Loucy (cell line): ENCODE measurements at regions not wholly inside any gene's neighbourhood (a gene's known extent, or its start where the extent isn't known, plus 50 kb on each side); places are given as distances from the start of the nearest gene placed in this dataset.

ENCODE experiments used
- H2AFZ ChIP-seq: fragments of 200-600 bp; sonication (generic); 2 replicates; pipeline ENCODE4 v1.6.0; 2016; ENCODE audit warnings: antibody characterized with exemption, mild to moderate bottlenecking, low read length, moderate library complexity
- H3F3A ChIP-seq: fragments of 200-600 bp; 2 replicates; pipeline ENCODE4 v1.6.0; 2016; ENCODE audit warnings: antibody characterized with exemption, low read depth, mild to moderate bottlenecking
- H3K27me3 ChIP-seq: fragments of 200-600 bp; sonication (generic); 2 replicates; pipeline ENCODE4 v1.6.1; 2014; ENCODE audit warnings: low read length, mild to moderate bottlenecking; ENCODE audit not compliant: insufficient read depth, poor library complexity, severe bottlenecking
- H3K36me3 ChIP-seq: fragments of 200-600 bp; sonication (generic); 2 replicates; pipeline ENCODE4 v1.6.1; 2016; ENCODE audit warnings: low read length; ENCODE audit not compliant: insufficient read depth
- H3K4me1 ChIP-seq: fragments of 200-600 bp; sonication (generic); 2 replicates; pipeline ENCODE4 v1.5.1; 2014; ENCODE audit warnings: low read length, mild to moderate bottlenecking; ENCODE audit not compliant: insufficient read depth, poor library complexity, severe bottlenecking
- H3K4me2 ChIP-seq: fragments of 200-600 bp; sonication (generic); 2 replicates; pipeline ENCODE4 v1.6.0; 2014; ENCODE audit warnings: antibody characterized with exemption, low read length, low read depth, mild to moderate bottlenecking; ENCODE audit not compliant: poor library complexity, severe bottlenecking
- H3K4me3 ChIP-seq: fragments of 200-600 bp; sonication (generic); 2 replicates; pipeline ENCODE4 v1.5.1; 2014; ENCODE audit warnings: low read length, mild to moderate bottlenecking, mixed read lengths; ENCODE audit not compliant: poor library complexity, severe bottlenecking
- H3K79me2 ChIP-seq: fragments of 200-600 bp; sonication (generic); 2 replicates; pipeline ENCODE4 v1.6.1; 2014; ENCODE audit warnings: low read length; ENCODE audit not compliant: insufficient read depth
- H3K9ac ChIP-seq: fragments of 200-600 bp; sonication (generic); 2 replicates; pipeline ENCODE4 v1.6.0; 2014; ENCODE audit warnings: mild to moderate bottlenecking, low read depth, low read length, moderate library complexity; ENCODE audit not compliant: poor library complexity, severe bottlenecking
- H3K9me2 ChIP-seq: fragments of 200-600 bp; sonication (generic); replicated peaks from 2 replicates; pipeline ENCODE4 v1.6.1; 2016; ENCODE audit warnings: low read depth, low read length, mixed read lengths
- H3K9me3 ChIP-seq: fragments of 200-600 bp; sonication (generic); 2 replicates; pipeline ENCODE4 v1.6.1; 2014; ENCODE audit warnings: mild to moderate bottlenecking, antibody characterized with exemption, low read length, low read depth; ENCODE audit not compliant: insufficient read depth
- H4K20me1 ChIP-seq: fragments of 200-600 bp; sonication (generic); 2 replicates; pipeline ENCODE4 v1.6.0; 2014; ENCODE audit warnings: antibody characterized with exemption, low read length, mild to moderate bottlenecking; ENCODE audit not compliant: insufficient read depth, poor library complexity, severe bottlenecking
- EZH2phosphoT487 ChIP-seq: fragments of 200-600 bp; IDR thresholded peaks from 2 replicates; pipeline ENCODE4 v1.6.1; 2018; ENCODE audit warnings: antibody characterized with exemption, mild to moderate bottlenecking, moderate library complexity, borderline replicate concordance
- TF ChIP-seq, protein P1 (sequence below): fragments of 200-600 bp; sonication (generic); conservative IDR thresholded peaks from 2 replicates; pipeline ENCODE4 v1.5.1; 2014; ENCODE audit warnings: mild to moderate bottlenecking, antibody characterized with exemption, low read length

GRCh38 chr5:152092580-152092979, 167.9 kb upstream of the GLRA1 start:
- Histone ChIP-seq H3K4me1 (no peaks in the 10 kb centered on the region), H3F3A (no peaks in the 10 kb centered on the region), H3K9me3 (no peaks in the 10 kb centered on the region), H3K9me2 (no peaks in the 10 kb centered on the region), H4K20me1 (no peaks in the 10 kb centered on the region), H3K36me3 (no peaks in the 10 kb centered on the region), H3K79me2 (no peaks in the 10 kb centered on the region), H3K4me2 (no peak overlapping the region), H3K27me3 (no peaks in the 10 kb centered on the region), H2AFZ (no peak overlapping the region), H3K4me3 (no peak overlapping the region), H3K9ac (no peak overlapping the region)
- no peak for TF ChIP-seq EZH2phosphoT487
- TF ChIP-seq, protein P1, sequence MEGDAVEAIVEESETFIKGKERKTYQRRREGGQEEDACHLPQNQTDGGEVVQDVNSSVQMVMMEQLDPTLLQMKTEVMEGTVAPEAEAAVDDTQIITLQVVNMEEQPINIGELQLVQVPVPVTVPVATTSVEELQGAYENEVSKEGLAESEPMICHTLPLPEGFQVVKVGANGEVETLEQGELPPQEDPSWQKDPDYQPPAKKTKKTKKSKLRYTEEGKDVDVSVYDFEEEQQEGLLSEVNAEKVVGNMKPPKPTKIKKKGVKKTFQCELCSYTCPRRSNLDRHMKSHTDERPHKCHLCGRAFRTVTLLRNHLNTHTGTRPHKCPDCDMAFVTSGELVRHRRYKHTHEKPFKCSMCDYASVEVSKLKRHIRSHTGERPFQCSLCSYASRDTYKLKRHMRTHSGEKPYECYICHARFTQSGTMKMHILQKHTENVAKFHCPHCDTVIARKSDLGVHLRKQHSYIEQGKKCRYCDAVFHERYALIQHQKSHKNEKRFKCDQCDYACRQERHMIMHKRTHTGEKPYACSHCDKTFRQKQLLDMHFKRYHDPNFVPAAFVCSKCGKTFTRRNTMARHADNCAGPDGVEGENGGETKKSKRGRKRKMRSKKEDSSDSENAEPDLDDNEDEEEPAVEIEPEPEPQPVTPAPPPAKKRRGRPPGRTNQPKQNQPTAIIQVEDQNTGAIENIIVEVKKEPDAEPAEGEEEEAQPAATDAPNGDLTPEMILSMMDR = no peak

DNA sequence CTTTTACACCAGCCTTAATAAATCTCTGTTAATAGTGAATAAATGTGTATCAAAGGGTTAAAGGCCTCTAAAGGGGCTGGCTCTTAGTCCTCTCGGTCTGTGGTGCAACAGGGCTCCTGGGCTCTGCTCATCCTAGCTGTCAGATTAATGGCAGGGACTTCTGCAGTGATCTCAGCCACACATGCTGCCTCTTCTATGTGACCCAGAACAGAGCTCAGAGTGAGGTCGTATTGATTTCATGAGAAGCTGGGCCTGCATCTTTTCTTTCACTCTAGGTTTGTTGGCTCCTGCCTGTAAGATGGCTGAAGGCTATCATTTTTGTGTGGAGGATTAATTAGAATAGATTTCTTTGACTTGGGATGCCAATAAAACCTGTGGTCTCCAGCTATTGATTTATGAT, 165.0 kb upstream of the GLRA1 start:
- no peak for TF ChIP-seq EZH2phosphoT487
- TF ChIP-seq, protein P1 = no peak
- Histone ChIP-seq H3K9me2 (no peaks in the 10 kb centered on the region), H3K4me2 (no peak overlapping the region), H3K4me3 (no peak overlapping the region), H3K4me1 (no peaks in the 10 kb centered on the region), H2AFZ (no peak overlapping the region), H3F3A (no peaks in the 10 kb centered on the region), H3K79me2 (no peaks in the 10 kb centered on the region), H4K20me1 (no peaks in the 10 kb centered on the region), H3K9ac (no peak overlapping the region), H3K27me3 (no peaks in the 10 kb centered on the region), H3K9me3 (no peaks in the 10 kb centered on the region), H3K36me3 (no peaks in the 10 kb centered on the region)

GRCh38 chr5:152086668-152087067, 162.0 kb upstream of the GLRA1 start:
- Histone ChIP-seq H4K20me1 (no peaks in the 10 kb centered on the region), H3K27me3 (no peaks in the 10 kb centered on the region), H3K79me2 (no peaks in the 10 kb centered on the region), H3K4me2 (no peak overlapping the region), H3K4me3 (no peak overlapping the region), H3K9me2 (no peaks in the 10 kb centered on the region), H3F3A (no peaks in the 10 kb centered on the region), H3K9ac (no peak overlapping the region), H3K4me1 (no peaks in the 10 kb centered on the region), H3K9me3 (no peaks in the 10 kb centered on the region), H2AFZ (no peak overlapping the region), H3K36me3 (no peaks in the 10 kb centered on the region)
- TF ChIP-seq, protein P1 = no peak
- no peak for TF ChIP-seq EZH2phosphoT487
